Caco-2 (cell line): ENCODE measurements at regions not wholly inside any gene's neighbourhood (a gene's known extent, or its start where the extent isn't known, plus 50 kb on each side); places are given as distances from the start of the nearest gene placed in this dataset.

Experiments
- BruUV-seq: library from RNA; stranded (reverse); fragments of 400-500 nt; replicated peaks from 2 replicates; lab custom pipeline; 2021; lab: Mats Ljungman, UMichigan
- CTCF ChIA-PET: fragments of 300-600 bp; sonication (Branson Sonifier 250); formaldehyde crosslinking; loops from one replicate; lab custom pipeline; 2022; ENCODE audit warnings: antibody characterized with exemption; lab: Charles Lee
- POLR2A ChIA-PET: fragments of 300-600 bp; sonication (Branson Sonifier 250); formaldehyde crosslinking; loops from one replicate; lab custom pipeline; 2022; ENCODE audit warnings: antibody characterized with exemption; lab: Charles Lee
- DNase-seq, 2 experiments: peaks; one replicate each; pipeline versions ENCODE4 v3.0.0 to v3.0.0-alpha.2; 2020 to 2022
- H3K27me3 ChIP-seq: replicated peaks from 2 replicates; pipeline ENCODE4 v1.6.0; 2011; ENCODE audit warnings: low read length; ENCODE audit not compliant: control insufficient read depth, insufficient read depth
- H3K36me3 ChIP-seq: 2 replicates; pipeline ENCODE4 v1.5.1; 2011; ENCODE audit warnings: low read length; ENCODE audit not compliant: control insufficient read depth, insufficient read depth
- H3K4me1 ChIP-seq: fragments of 250-450 bp; sonication (Bioruptor Pico); 2 replicates; pipeline ENCODE4 v1.5.1; 2020; ENCODE audit warnings: mild to moderate bottlenecking
- H3K4me3 ChIP-seq: 2 replicates; pipeline ENCODE4 v1.5.1; 2011; ENCODE audit warnings: low read depth, mild to moderate bottlenecking, control low read depth, low read length
- H3K9me3 ChIP-seq: fragments of 250-450 bp; sonication (Bioruptor Pico); 2 replicates; pipeline ENCODE4 v1.5.1; 2020; ENCODE audit warnings: mild to moderate bottlenecking, moderate library complexity
- H3K27ac Mint-ChIP-seq: one replicate; pipeline ENCODE4 v1.8.0; 2022; ENCODE audit warnings: mixed read lengths; ENCODE audit not compliant: unreplicated experiment
- H3K27me3 Mint-ChIP-seq: one replicate; pipeline ENCODE4 v1.8.0; 2022; ENCODE audit warnings: mixed read lengths; ENCODE audit not compliant: insufficient read depth, unreplicated experiment
- H3K36me3 Mint-ChIP-seq: one replicate; pipeline ENCODE4 v1.8.0; 2022; ENCODE audit warnings: mild to moderate bottlenecking, mixed read lengths; ENCODE audit not compliant: insufficient read depth, unreplicated experiment
- H3K4me1 Mint-ChIP-seq: one replicate; pipeline ENCODE4 v1.8.0; 2022; ENCODE audit warnings: low read depth, mixed read lengths; ENCODE audit not compliant: unreplicated experiment
- H3K4me3 Mint-ChIP-seq: one replicate; pipeline ENCODE4 v1.8.0; 2022; ENCODE audit warnings: mild to moderate bottlenecking, moderate library complexity, mixed read lengths; ENCODE audit not compliant: unreplicated experiment
- H3K9me3 Mint-ChIP-seq: one replicate; pipeline ENCODE4 v1.8.0; 2022; ENCODE audit warnings: mixed read lengths; ENCODE audit not compliant: unreplicated experiment
- CTCF ChIP-seq, 2 experiments: fragments of 200-600 bp in 1 of 2; IDR thresholded peaks; 1 replicate in 1 of 2; 2 replicates in 1 of 2; pipeline versions ENCODE4 v1.5.1 to v1.8.0; 2011 to 2022; ENCODE audit warnings: antibody characterized with exemption in 1 of 2, control low read depth in 1 of 2, inconsistent platforms in 1 of 2, low read depth in 1 of 2, low read length in 1 of 2, mild to moderate bottlenecking in 1 of 2, moderate library complexity in 1 of 2; ENCODE audit not compliant: insufficient read depth in 1 of 2, severe bottlenecking in 1 of 2, unreplicated experiment in 1 of 2
- intact Hi-C: fragments of 100-400 bp; cut with micrococcal nuclease; formaldehyde crosslinking; loops from one replicate; pipeline ENCODE4 v1.10.0; 2022; ENCODE audit not compliant: unreplicated experiment

DNA sequence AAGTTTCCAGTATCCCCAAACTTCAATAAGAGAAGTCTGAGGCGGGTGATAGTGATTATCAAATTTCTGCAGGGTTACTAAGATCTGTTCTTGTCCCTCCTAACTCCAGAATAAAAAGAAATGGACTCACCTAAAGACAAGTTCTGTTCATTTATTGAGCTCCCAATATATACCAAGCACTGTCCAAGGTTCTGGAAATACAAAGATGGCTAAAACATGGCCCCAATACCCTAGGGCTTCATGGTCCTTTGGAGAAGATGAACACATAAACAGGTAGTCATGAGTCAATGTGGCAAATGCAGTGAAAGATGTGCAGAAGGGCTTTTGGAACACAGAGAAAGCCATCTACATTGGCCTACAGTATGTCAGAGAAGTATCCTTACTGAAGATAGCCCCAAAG lies 231.2 kb downstream of the PPP1R2C start:
- H3K4me3 ChIP-seq = no peak overlapping the region
- H3K4me1 ChIP-seq = no peaks in the 10 kb centered on the region
- BruUV-seq = no TSS peak
- H3K9me3 ChIP-seq = no peaks in the 10 kb centered on the region
- POLR2A ChIA-PET = no interaction called here
- Mint-ChIP-seq H3K4me1 (no peaks in the 10 kb centered on the region), H3K27ac (no peak overlapping the region), H3K27me3 (no peaks in the 10 kb centered on the region), H3K9me3 (no peaks in the 10 kb centered on the region), H3K36me3 (no peaks in the 10 kb centered on the region), H3K4me3 (no peak overlapping the region)
- no peak for DNase-seq
- no peak for TF ChIP-seq CTCF (IDR thresholded peaks at IDR 0.05; ENCODE audit: insufficient read depth in 1 of 2, low read depth in 1 of 2, low read length in 1 of 2, severe bottlenecking in 1 of 2, unreplicated experiment in 1 of 2)
- no peaks in the 10 kb centered on the region for H3K36me3 ChIP-seq
- H3K27me3 ChIP-seq = no peaks in the 10 kb centered on the region
- intact Hi-C loops = no loop called here
- CTCF ChIA-PET = no interaction called here

DNA sequence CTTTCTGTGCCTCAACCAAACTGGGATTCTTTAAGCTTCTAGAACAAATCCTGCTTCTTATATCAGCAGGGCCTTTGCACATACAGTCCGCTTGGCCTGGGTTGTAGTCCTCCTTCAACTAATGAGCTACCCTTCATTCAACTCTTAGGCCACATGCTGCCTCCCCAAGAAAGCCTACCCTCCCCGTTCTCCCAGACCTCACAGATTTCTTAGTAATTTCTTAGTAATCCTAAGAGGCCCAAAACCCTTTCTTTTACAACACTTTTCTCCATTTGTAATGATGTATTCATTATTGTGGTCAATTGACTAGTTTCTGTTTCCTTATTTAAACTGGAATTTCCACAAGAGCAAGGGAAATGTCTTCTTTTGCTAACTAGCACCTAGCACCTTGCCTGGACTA lies 233.1 kb downstream of the PPP1R2C start:
- TF ChIP-seq CTCF (IDR thresholded peaks at IDR 0.05; ENCODE audit: insufficient read depth in 1 of 2, low read depth in 1 of 2, low read length in 1 of 2, severe bottlenecking in 1 of 2, unreplicated experiment in 1 of 2) = no peak
- no peaks in the 10 kb centered on the region for H3K9me3 Mint-ChIP-seq
- no peaks in the 10 kb centered on the region for H3K27me3 Mint-ChIP-seq
- Histone ChIP-seq H3K27me3 (no peaks in the 10 kb centered on the region), H3K9me3 (no peaks in the 10 kb centered on the region), H3K4me1 (no peaks in the 10 kb centered on the region), H3K4me3 (no peak overlapping the region), H3K36me3 (no peaks in the 10 kb centered on the region)
- no TSS peak for BruUV-seq
- no peaks in the 10 kb centered on the region for H3K4me1 Mint-ChIP-seq
- no peak overlapping the region for H3K4me3 Mint-ChIP-seq
- ChIA-PET POLR2A (no interaction called here), CTCF (no interaction called here)
- H3K27ac Mint-ChIP-seq = no peak overlapping the region
- intact Hi-C loops = no loop called here
- no peak for DNase-seq
- no peaks in the 10 kb centered on the region for H3K36me3 Mint-ChIP-seq

- H3K4me1 Mint-ChIP-seq = no peaks in the 10 kb centered on the region
- no peaks in the 10 kb centered on the region for H3K9me3 Mint-ChIP-seq
- no peaks in the 10 kb centered on the region for H3K9me3 ChIP-seq
- H3K4me3 Mint-ChIP-seq = no peak overlapping the region
- CTCF ChIA-PET = no interaction called here
- intact Hi-C loops = no loop called here
- DNase-seq = no peak
- no peaks in the 10 kb centered on the region for H3K36me3 ChIP-seq
- TF ChIP-seq CTCF (IDR thresholded peaks at IDR 0.05; ENCODE audit: insufficient read depth in 1 of 2, low read depth in 1 of 2, low read length in 1 of 2, severe bottlenecking in 1 of 2, unreplicated experiment in 1 of 2) = no peak
- no peaks in the 10 kb centered on the region for H3K27me3 Mint-ChIP-seq
- no peak overlapping the region for H3K27ac Mint-ChIP-seq
- no peaks in the 10 kb centered on the region for H3K27me3 ChIP-seq
- POLR2A ChIA-PET = no interaction called here
- H3K4me3 ChIP-seq = no peak overlapping the region
- H3K4me1 ChIP-seq = no peaks in the 10 kb centered on the region
- no peaks in the 10 kb centered on the region for H3K36me3 Mint-ChIP-seq
- no TSS peak for BruUV-seq
Measured at GRCh38 chrX:42541554-42541953, 236.4 kb downstream of the PPP1R2C start.
